ENCODE measurements at regions not wholly inside any gene's neighbourhood (a gene's known extent, or its start where the extent isn't known, plus 50 kb on each side); places are given as distances from the start of the nearest gene placed in this dataset.
"Not testable (repeated sequence)": the region's sequence is repeated elsewhere in the genome, so short reads cannot be mapped to it uniquely, and the experiment has no call there.

DNA sequence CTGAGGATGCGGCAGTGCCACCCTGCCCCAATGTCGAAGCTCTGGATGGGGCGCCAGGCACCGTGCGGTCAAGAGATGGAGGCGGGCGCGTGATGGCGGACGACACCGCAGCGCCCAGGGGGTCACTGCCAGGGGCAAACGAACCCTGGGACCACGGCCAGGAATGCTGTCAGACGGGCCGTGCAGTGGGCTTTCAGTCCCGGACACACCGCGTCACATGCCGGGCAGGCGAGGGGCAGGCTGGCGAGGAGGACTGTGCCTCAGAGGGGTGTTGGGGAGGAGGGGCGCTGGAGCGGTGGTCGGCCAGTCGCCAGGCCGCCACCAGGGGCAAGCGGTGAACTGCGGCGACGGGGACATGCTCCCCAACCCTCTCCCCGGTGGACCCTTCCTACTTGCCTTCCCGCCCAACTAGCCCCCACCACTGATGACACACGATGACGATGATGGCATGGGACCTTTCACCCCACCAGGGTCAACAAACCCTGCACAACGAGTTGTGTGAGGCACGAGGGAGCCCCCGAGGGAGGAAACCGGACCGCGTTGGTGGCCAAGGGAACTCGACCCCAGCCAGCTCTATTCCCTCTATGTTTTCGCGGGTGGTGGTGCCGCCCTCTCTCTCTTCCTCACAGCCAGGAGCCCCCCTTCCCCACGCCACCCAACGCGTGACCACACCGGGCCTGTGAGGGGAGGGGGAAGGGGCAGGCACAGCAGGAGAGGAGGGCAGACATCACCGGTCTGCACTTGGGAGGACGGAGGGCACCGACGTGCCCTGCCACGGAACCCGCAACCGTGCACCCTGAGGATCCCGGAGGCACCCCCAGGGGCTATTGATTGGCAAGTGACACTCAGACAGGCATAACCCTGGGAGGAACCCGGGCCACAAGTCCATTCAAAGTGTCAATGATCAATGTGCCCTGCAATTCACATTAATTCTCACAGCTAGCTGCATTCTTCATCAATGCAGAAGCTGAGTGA is 1960.9 kb upstream of the DEFB115 start:
- no peak for DNase-seq (ENCODE audit: low read depth)

DNA sequence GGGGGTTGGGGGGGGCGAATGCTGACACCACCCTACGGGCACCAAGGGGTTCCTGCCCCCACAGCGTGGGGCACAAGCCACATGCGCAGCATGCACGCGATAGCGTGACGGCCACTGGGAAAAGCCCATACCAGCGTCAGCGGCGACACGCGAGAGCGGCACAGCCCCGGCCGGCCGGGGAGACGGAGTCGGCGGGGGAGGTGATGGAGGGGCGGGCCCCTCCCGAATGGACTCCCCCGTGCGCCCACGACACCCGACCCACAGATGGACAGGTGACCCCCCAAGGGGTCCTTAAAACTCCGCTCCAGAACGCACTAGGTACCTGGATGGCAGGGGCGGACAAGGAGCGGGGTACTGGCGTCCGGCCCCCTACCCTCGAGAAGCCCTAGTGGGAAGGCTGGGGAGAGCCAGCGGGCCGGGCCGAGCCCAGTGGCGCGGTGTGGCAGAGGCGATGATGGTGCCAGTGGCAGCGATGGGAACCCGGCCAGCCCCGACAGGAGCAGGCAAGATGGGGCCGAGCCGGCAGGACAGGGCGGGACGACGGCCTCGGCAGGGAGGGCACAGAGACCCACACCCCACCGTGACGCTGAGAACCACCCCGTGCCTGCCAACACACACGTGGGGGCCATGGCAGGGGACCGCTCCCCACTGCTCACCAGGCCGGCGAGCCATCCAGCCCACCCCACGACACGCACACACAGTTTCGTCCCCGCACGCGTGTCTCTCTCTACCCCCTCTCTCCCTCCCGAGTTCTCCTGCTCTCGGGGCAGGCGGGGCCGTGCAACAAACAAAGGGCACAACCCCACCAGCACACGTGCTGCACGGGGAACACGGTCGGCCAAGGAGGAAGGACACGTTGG is 1959.8 kb upstream of the DEFB115 start:
- no peak for DNase-seq (ENCODE audit: low read depth)

GRCh38 chr20:29298271-29298590 is 1959.2 kb upstream of the DEFB115 start:
- no peak for DNase-seq (ENCODE audit: low read depth)

DNA sequence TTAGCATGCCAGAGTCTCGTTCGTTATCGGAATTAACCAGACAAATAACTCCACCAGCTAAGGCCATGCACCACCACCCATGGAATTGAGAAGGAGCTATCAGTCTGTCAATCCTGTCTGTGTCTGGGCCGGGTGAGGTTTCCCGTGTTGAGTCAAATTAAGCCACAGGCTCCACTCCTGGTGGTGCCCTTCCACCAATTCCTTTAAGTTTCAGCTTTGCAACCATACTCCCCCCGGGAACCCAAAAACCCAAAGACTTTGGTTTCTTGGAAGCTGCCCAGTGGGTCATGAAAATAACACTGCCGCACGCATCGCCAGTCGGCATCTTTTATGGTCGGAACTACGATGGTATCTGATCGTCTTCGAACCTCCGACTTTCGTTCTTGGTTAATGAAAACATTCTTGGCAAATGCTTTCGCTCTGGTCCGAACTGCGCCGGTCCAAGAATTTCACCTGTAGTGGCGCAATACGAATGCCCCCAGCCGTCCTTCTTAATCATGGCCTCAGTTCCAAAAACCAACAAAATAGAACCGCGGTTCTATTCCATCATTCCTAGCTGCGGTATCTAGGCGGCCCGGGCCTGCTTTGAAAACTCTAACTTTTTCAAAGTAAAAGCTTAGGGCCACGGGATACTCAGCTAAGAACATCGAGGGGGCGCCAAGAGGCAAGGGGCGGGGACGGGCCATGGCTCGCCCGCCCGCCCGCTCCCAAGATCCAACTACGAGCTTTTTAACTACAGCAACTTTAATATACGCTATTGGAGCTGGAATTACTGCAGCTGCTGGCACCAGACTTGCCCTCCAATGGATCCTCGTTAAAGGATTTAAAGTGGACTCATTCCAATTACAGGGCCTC is 1958.5 kb upstream of the DEFB115 start:
- no peak for DNase-seq (ENCODE audit: low read depth)

DNA sequence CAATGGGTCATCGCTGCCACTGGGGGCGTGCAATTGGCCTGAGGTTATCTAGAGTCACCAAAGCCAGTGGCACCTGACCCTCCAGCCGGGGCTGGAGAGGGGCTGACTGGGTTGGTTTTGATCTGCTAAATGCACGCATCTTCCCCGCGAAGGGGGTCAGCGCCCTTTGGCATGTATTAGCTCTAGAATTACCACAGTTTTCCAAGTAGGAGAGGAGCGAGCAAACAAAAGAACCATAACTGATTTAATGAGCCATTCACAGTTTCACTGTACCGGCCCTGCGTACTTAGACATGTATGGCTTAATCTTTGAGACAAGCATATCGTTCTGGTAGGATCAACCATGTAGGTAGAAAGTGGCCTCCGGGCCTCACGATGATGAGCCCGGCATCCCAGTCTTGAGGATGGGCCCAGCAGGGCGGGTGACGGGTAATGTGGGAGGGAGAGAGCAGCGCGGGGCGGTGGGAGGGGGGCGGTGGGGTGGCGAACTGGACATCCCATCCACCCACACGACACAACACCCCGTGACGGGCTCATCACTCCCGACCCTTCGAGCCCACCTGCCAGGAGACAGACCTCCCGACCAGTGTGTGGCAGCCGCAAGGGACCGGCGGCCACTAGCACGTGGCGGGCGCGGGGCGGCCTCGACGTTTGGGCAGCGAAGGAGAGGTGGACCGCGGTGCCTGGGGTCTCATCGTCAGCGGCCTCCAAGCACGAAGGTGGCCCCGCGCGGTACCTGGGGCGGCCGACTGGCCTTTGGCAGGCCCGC is 1957.5 kb upstream of the DEFB115 start:
- no peak for DNase-seq (ENCODE audit: low read depth)

DNA sequence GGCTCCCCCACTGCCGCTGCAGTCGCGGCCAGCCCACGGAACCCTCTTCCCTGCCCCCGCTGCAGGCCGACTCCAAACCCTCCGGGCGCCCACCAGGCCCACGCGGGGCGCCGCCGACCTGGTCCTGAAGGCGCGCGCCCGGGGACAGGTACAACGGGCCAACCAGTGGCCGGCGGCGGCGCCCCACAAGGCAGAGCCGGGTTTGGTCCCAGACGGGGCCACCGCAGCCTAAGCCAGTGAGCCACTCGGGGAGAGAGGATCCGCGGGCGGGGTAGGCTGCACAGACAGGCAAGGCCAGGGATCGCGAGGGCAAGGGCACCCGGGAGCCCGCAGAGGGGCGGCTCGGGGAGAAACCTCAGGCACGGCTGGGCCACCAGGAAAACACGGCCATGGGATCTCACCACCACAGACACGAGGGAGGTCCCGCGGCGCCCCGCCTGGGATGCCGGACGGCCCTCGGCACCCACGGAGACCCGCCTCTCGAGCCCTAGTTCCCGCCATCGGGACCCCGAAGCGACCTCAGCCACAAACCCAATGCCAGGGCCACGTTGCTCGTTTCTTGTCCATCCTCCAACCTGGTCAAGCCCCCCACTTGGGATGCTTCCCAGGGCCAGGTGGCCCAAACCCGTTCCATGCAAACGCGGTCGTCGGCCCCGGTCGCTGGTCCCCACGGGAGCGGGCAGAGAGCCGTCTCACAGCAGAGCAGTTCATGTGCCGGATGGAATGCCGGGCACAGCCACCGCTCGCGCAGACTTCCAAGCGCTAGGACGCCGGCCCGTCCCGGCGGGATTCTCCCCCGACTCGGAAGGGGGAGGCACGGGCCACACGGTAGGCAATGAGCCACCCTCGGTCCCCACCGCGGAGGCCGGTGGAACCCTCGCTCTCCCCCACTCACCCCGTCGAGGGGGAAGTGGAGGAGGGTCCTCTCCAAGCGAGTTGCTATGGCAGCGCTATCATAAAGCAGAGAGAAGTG is 1956.6 kb upstream of the DEFB115 start:
- no peak for DNase-seq (ENCODE audit: low read depth)

GRCh38 chr20:29301624-29302259 is 1955.7 kb upstream of the DEFB115 start:
- no peak for DNase-seq (ENCODE audit: low read depth)

DNA sequence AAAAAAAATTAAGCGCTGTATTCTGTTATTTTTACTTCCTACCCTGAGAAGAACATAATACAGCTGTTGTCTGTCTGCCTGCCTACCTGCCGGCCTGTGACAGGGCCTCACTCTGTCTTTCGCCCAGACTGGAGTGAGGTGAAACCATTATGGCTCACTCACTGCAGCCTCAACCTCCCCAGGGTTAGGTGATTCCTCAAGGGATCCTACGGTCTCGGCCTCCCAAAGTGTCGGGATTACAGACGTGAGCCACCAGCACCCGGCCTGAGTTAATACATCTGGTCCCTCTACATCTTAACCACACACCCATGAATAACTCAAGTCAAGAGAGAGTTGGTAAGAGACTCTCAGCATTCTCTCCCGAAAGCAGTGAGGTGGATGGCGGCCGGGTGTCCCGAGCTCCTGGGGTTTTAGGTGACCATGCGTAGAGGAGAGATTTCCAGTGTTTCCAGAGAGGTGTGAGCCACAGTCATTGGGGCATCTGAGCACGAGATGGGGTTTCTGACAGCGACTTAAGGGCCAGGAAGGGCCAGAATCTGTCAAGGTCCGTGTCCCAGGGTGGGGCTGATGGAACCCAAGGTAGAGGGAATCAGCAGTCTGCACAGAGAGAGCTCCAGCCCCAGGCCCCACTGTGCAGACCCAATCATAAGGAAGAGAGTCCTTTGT is 1954.4 kb upstream of the DEFB115 start:
- no peak for DNase-seq (ENCODE audit: low read depth)

DNA sequence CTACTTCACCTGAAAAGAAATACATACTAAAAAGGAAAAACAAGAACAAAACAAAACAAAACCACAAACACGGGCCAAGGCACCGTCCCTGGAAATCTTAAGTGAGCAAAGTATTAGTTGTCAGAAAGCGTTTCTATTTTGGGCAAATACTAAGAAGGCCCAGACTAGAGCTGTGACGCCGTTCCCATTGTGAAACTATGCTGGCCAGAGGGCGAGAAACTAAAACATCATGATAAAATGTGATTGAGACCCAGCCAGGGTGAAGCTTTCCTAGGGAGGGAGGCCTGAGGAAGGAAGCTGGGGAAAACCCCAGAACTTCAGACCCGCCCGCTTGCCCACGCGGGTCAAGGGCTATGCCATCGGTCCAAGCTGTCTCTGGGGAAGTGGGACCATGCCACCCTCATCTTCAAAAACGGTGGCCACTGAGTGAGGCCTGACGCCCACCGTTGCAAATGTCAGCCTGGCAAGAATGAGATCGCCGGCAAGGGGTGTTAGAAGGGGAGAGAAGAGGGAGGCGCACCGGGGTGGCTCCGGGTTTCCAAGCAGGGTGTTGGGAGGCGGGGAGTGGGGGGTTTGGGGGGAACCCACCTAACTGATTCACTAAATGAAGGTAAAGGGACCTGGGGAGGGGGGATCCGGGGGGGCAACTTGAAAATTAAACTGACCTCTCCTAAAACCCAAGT is 1950.9 kb upstream of the DEFB115 start:
- DNase-seq (ENCODE audit: low read depth): no peak

GRCh38 chr20:29307484-29307883 is 1950.0 kb upstream of the DEFB115 start:
- not testable (repeated sequence) for DNase-seq (ENCODE audit: low read depth)

DNA sequence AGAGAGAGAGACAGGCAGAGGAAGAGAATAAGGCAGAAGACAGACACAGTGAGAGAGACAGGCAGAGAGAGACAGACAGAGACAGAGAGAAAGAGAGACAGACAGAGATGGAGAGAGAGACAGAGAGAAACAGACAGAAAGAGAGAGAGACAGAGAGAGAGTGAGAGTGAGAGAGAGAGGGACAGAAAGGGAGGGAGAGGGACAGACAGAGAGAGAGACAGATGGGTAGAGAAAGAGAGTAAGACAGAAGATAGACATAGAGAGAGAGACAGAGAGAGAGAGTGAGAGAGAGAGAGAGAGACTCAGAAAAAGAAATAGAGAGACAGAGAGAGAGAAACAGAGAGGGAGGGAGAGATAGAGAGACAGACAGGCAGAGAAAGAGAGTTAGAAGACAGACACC is 1948.5 kb upstream of the DEFB115 start:
- DNase-seq (ENCODE audit: low read depth): not testable (repeated sequence)

- not testable (repeated sequence) for DNase-seq (ENCODE audit: low read depth)
Observed at GRCh38 chr20:29309481-29309880, 1948.0 kb upstream of the DEFB115 start.

GRCh38 chr20:29311046-29311445 is 1946.4 kb upstream of the DEFB115 start:
- not testable (repeated sequence) for DNase-seq (ENCODE audit: low read depth)

DNA sequence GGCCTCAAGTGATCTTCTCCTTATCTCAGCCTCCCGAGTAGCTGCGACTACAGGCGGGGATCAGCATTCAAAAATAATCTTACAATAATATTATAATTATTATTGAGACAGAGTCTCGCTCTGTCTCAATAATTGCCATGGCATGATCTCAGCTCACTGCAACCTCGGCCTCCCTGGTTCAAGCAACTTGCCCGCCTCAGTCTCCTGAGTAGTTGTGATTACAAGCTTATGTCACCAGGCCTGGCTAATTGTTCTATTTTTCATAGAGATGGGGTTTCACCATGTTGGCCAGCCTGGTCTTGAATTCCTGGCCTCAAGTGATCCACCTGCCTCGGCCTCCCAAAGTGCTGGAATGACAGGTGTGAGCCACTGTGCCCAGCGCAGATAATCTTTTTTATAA is 1944.8 kb upstream of the DEFB115 start:
- DNase-seq (ENCODE audit: low read depth): not testable (repeated sequence)

GRCh38 chr20:29313481-29313880 is 1944.0 kb upstream of the DEFB115 start:
- DNase-seq (ENCODE audit: low read depth): no peak

GRCh38 chr20:29314294-29314693 is 1943.2 kb upstream of the DEFB115 start:
- DNase-seq (ENCODE audit: low read depth): no peak

GRCh38 chr20:29318871-29319461 is 1938.5 kb upstream of the DEFB115 start:
- DNase-seq (ENCODE audit: low read depth): no peak

DNA sequence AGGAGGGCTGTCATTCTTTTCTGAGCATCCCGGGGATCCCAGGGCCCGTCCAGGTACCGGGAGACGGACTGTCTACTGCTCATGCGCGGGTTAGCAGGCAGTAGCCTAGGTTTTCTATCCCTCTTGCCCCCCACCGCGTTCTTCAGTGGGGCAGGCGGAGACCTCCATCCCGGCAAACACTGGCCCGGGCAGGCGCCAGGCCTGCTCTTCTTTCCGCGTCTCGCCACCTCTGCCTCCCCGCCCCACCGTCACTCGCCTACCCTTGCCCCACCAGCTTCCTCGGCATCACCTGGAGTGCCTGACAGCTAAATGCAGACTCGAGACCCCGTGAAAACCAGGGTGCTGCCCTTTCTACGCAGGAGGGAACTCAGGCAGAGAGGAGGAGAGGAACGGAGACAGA is 1937.7 kb upstream of the DEFB115 start:
- no peak for DNase-seq (ENCODE audit: low read depth)

All from fibroblast of the conjunctiva (primary cell).